ENCODE measurements at regions not wholly inside any gene's neighbourhood (a gene's known extent, or its start where the extent isn't known, plus 50 kb on each side); places are given as distances from the start of the nearest gene placed in this dataset.

DNA sequence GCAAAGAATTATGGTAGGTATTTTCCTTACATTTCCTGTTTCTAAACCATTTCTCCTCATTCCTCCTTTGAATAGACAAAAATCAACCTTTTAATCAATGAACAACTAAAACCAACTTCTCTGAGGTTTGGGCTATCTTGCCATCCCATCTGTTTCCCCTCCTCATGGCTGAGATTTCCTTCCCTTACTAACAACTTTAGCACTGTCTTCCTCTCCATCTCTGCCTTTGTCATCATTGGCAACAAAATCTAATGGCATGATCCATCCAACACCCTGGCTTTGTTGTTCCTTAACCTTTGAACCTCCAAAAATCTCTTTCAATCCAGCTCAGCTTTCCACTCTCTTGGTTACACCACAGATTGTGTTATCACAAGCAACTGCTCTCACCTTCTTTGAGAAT is 95.3 kb upstream of the FAM136A start:
- Mint-ChIP-seq H3K27ac (ENCODE audit: low read depth) (no peak overlapping the region), H3K27me3 (peaks cover 62% of the 10 kb centered on the region), H3K4me3 (no peak overlapping the region), H3K4me1 (no peaks in the 10 kb centered on the region), H3K36me3 (ENCODE audit: insufficient read depth) (no peaks in the 10 kb centered on the region), H3K9me3 (no peaks in the 10 kb centered on the region)
- no peak for DNase-seq (ENCODE audit: low spot score in 2 of 2)
- ATAC-seq (replicated peaks; ENCODE audit: extremely low read depth, poor library complexity, severe bottlenecking), result no peak

DNA sequence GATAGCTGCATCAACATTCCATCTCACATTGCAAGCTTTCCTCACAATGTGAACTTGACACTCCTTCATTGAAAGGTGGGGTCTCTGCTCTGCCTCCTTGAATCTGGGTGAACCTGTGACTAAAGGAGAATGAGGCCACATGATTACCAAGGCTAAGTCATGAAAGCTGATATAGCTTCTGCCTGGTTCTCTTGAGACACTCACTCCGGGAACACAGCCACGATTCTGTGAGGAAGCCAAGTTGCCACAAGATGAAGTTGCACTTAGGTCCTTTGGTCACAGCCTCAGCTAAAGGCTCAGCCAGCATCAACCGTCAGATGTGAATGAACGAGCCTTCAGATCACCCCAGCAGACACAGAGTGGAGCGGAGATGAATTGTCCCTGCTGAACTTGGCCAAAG is 94.7 kb upstream of the FAM136A start:
- peaks cover 56% of the 10 kb centered on the region for H3K27me3 Mint-ChIP-seq
- no peaks in the 10 kb centered on the region for H3K9me3 Mint-ChIP-seq
- no peak overlapping the region for H3K27ac Mint-ChIP-seq (ENCODE audit: low read depth)
- no peak for ATAC-seq (replicated peaks; ENCODE audit: extremely low read depth, poor library complexity, severe bottlenecking)
- no peak overlapping the region for H3K4me3 Mint-ChIP-seq
- DNase-seq (ENCODE audit: low spot score in 2 of 2), result no peak
- H3K4me1 Mint-ChIP-seq, result no peaks in the 10 kb centered on the region
- no peaks in the 10 kb centered on the region for H3K36me3 Mint-ChIP-seq (ENCODE audit: insufficient read depth)

DNA sequence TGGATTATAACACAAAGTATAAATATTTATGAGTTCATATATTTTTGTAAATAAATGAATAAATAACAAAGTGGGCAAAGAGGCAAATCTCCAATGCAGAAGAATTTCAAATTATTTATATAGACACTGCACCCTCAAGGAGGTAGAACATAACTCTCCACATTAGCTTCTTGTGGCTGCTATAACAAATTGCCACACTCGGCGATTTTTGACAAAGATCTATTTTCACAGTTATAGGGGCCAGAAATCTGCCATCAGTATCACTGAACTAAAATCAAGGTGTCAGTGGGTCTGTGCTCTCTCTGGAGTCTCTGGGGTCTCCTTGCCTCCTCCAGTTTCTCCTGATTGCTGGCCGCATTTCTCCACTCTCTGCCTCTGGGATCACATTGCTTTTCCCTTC is 92.0 kb upstream of the FAM136A start:
- DNase-seq (ENCODE audit: low spot score in 2 of 2) (no peak), ATAC-seq (replicated peaks; ENCODE audit: extremely low read depth, poor library complexity, severe bottlenecking) (no peak)
- Mint-ChIP-seq H3K9me3 (no peaks in the 10 kb centered on the region), H3K36me3 (ENCODE audit: insufficient read depth) (no peaks in the 10 kb centered on the region), H3K27me3 (peaks cover 45% of the 10 kb centered on the region), H3K4me1 (no peaks in the 10 kb centered on the region), H3K4me3 (no peak overlapping the region), H3K27ac (ENCODE audit: low read depth) (no peak overlapping the region)

DNA sequence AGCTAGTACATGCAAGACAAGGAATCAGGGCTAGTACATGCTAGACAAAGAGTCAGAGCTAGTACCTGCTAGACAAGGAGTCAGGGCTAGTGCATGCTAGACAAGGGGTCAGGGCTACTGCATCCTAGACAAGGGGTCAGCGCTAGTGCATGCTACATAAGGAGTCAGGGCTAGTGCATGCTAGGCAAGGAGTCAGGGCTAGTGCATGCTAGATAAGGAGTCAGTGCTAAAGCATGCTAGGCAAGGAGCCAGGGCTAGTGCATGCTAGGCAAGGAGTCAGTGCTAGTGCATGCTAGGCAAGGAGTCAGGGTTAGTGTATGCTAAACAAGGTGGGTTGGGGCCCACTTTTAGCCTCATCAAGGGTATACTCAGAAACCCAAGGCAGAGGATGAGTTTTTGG is 90.1 kb upstream of the FAM136A start:
- no peak for ATAC-seq (replicated peaks; ENCODE audit: extremely low read depth, poor library complexity, severe bottlenecking)
- Mint-ChIP-seq H3K4me3 (no peak overlapping the region), H3K27me3 (peaks cover 38% of the 10 kb centered on the region), H3K36me3 (ENCODE audit: insufficient read depth) (no peaks in the 10 kb centered on the region), H3K27ac (ENCODE audit: low read depth) (no peak overlapping the region), H3K4me1 (no peaks in the 10 kb centered on the region), H3K9me3 (no peaks in the 10 kb centered on the region)
- no peak for DNase-seq (ENCODE audit: low spot score in 2 of 2)

DNA sequence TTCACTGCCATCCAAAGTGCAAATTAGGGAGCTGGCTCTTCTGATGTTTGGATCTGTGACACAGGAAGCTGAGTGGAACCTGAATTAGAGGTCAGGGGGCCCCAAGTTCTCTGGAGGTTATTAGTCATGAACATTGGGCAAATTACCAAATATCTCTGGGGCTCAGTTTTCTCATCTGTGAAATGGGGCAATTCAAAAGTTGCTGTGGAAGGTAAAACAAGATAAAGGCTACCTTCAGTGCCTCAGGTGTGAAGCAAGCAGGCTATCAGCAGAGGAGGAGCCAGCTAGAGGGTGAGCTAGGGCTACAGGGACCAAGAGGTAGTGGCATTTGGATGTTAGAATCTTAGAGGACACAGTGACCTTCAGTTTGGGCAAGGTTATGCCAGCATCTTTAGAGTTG is 89.4 kb upstream of the FAM136A start:
- peaks cover 40% of the 10 kb centered on the region for H3K27me3 Mint-ChIP-seq
- no peak for DNase-seq (ENCODE audit: low spot score in 2 of 2)
- ATAC-seq (replicated peaks; ENCODE audit: extremely low read depth, poor library complexity, severe bottlenecking), result no peak
- no peaks in the 10 kb centered on the region for H3K4me1 Mint-ChIP-seq
- no peak overlapping the region for H3K4me3 Mint-ChIP-seq
- H3K9me3 Mint-ChIP-seq, result no peaks in the 10 kb centered on the region
- H3K27ac Mint-ChIP-seq (ENCODE audit: low read depth), result no peak overlapping the region
- H3K36me3 Mint-ChIP-seq (ENCODE audit: insufficient read depth), result no peaks in the 10 kb centered on the region

DNA sequence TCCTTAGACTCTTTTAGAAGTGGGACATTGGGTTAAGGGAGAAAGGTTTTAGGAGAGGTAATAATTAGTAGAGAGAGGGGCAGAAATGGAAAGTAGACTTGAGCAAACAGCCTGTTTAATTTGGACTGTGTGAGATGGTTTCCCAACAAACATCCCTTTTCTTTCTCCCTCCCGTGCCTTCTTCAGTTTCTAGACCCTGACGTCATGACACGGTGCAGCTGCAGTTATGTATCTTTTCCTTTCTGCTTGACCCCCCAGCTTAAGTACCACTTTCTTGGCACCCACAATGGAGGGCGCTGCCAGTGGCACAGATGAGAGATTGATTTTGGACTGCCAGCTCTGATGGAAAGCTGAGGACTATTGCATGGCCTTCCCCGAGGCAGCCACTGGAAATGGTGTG is 86.9 kb upstream of the FAM136A start:
- no peaks in the 10 kb centered on the region for H3K36me3 Mint-ChIP-seq (ENCODE audit: insufficient read depth)
- H3K27ac Mint-ChIP-seq (ENCODE audit: low read depth), result no peak overlapping the region
- no peak for DNase-seq (ENCODE audit: low spot score in 2 of 2)
- no peak overlapping the region for H3K4me3 Mint-ChIP-seq
- H3K27me3 Mint-ChIP-seq, result peaks cover 32% of the 10 kb centered on the region
- no peaks in the 10 kb centered on the region for H3K4me1 Mint-ChIP-seq
- H3K9me3 Mint-ChIP-seq, result no peaks in the 10 kb centered on the region
- ATAC-seq (replicated peaks; ENCODE audit: extremely low read depth, poor library complexity, severe bottlenecking), result no peak

DNA sequence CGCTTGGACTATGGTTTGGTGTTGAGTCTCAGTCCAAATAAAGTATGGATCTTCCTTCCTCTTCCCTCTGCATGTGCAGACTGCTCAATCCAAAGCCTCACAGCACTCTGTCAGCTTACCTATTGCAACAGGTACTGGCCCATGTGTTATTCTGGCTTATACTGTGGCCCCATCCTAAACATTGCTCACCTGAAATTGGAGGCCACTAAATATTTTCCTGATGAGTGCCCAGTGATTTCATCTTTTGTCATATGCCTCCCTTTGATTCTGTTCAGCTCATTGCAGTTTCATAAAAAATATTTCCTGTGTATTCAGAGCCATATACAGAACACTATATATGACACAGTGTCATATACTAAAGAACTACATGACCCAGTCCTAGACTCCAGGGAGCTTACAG is 86.3 kb upstream of the FAM136A start:
- Mint-ChIP-seq H3K36me3 (ENCODE audit: insufficient read depth) (no peaks in the 10 kb centered on the region), H3K27ac (ENCODE audit: low read depth) (no peak overlapping the region), H3K4me3 (no peak overlapping the region), H3K27me3 (peaks cover 39% of the 10 kb centered on the region), H3K9me3 (no peaks in the 10 kb centered on the region), H3K4me1 (no peaks in the 10 kb centered on the region)
- no peak for ATAC-seq (replicated peaks; ENCODE audit: extremely low read depth, poor library complexity, severe bottlenecking)
- no peak for DNase-seq (ENCODE audit: low spot score in 2 of 2)

DNA sequence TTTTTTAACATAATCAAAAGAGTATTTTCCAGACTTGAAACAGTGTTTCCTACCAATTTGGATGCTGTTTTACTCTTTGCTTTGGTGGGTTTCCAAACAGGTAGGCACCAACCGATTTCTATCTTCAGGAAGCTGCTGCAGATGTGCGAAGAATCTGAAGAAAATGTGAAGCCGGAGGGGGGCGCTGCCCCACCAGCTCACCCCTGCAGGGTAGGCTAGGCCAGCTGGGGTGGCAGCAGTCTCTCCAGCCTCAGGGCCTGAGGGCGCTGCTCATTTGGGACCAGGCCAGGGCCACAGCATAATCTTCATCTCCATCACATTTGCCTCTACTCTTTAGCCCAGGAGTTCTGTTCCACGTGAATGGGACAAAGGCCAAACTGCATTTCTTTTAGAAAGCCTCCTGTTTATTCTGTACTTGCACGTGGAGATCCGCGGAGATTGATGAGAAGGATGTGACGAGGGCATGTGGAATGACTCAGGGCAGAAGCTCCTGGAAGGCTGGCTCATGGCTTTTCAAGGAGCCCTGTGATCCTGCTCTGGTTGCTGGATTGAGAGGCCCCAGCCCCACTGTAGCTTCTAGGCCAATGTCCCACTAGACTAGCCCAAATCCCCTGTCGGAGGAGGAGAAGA is 84.2 kb upstream of the FAM136A start:
- no peaks in the 10 kb centered on the region for H3K9me3 Mint-ChIP-seq
- ATAC-seq (replicated peaks; ENCODE audit: extremely low read depth, poor library complexity, severe bottlenecking) (no peak), DNase-seq (ENCODE audit: low spot score in 2 of 2) (no peak)
- no peaks in the 10 kb centered on the region for H3K36me3 Mint-ChIP-seq (ENCODE audit: insufficient read depth)
- peaks cover 52% of the 10 kb centered on the region for H3K27me3 Mint-ChIP-seq
- H3K4me1 Mint-ChIP-seq, result no peaks in the 10 kb centered on the region
- no peak overlapping the region for H3K27ac Mint-ChIP-seq (ENCODE audit: low read depth)
- no peak overlapping the region for H3K4me3 Mint-ChIP-seq

DNA sequence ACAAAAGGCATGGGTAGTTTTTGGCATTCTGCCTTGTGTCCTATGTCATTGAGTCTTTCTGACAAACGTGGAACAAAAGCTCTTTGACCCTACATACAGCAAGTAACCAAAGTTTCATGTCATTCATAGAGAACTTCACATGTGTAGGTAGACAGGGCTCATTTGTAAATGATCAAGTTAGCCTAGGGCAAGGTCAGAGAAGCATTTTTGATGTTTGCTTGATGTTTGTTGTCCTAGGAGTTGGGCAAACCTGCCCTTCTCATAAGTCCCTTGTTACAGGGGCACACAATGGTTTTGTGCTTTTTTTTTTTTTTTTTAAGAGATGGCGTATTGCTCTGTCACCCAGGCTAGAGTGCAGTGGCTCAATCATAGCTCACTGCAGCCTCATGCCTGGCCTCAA is 83.3 kb upstream of the FAM136A start:
- DNase-seq (ENCODE audit: low spot score in 2 of 2) (no peak), ATAC-seq (replicated peaks; ENCODE audit: extremely low read depth, poor library complexity, severe bottlenecking) (no peak)
- Mint-ChIP-seq H3K36me3 (ENCODE audit: insufficient read depth) (no peaks in the 10 kb centered on the region), H3K27me3 (peaks cover 61% of the 10 kb centered on the region), H3K4me1 (no peaks in the 10 kb centered on the region), H3K27ac (ENCODE audit: low read depth) (no peak overlapping the region), H3K4me3 (no peak overlapping the region), H3K9me3 (no peaks in the 10 kb centered on the region)

DNA sequence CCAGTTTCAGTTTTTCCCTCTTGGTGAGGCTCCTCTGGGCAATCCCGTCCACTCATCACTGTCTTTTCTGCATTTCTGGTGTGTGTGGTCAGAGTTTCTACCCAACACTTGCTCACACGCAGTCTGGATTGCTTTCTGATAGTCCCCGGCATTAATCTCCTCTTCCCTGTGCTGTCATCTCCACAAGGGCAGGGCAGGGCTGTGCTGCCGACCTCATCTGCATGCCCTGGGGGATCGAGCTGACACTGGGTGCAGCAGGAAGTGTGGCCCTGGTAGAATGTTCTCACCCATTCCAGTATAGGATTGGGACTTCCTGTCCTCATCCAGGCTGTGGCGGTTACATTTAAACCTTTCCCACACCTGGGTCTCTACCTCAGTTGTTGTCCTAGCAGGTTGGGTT is 80.0 kb upstream of the FAM136A start:
- H3K36me3 Mint-ChIP-seq (ENCODE audit: insufficient read depth), result no peaks in the 10 kb centered on the region
- no peak overlapping the region for H3K4me3 Mint-ChIP-seq
- no peaks in the 10 kb centered on the region for H3K4me1 Mint-ChIP-seq
- ATAC-seq (replicated peaks; ENCODE audit: extremely low read depth, poor library complexity, severe bottlenecking), result no peak
- no peak overlapping the region for H3K27ac Mint-ChIP-seq (ENCODE audit: low read depth)
- H3K27me3 Mint-ChIP-seq, result peaks cover 66% of the 10 kb centered on the region
- no peaks in the 10 kb centered on the region for H3K9me3 Mint-ChIP-seq
- DNase-seq (ENCODE audit: low spot score in 2 of 2), result no peak

DNA sequence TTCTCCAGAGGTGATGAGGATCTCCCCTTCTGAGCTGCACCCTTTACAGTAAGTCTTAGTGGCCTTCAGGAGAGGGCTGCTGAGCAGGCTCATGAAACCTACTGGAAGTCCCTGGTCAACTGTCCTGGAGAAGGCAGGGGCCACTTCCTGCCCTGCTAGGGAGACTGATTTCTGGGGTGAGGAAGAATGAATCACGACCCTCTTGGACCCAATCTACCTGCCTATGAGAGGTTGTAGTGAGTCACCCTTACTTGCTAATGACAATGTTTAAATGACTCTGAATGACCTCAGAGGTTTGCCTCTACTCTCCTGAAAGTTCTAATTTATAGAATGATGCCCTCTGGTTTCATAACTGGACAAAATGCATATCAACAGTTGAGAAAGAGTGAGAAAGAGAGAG is 79.4 kb upstream of the FAM136A start:
- ATAC-seq (replicated peaks; ENCODE audit: extremely low read depth, poor library complexity, severe bottlenecking) (no peak), DNase-seq (ENCODE audit: low spot score in 2 of 2) (no peak)
- Mint-ChIP-seq H3K4me3 (no peak overlapping the region), H3K9me3 (no peaks in the 10 kb centered on the region), H3K27me3 (peaks cover 60% of the 10 kb centered on the region), H3K4me1 (no peaks in the 10 kb centered on the region), H3K36me3 (ENCODE audit: insufficient read depth) (no peaks in the 10 kb centered on the region), H3K27ac (ENCODE audit: low read depth) (no peak overlapping the region)

DNA sequence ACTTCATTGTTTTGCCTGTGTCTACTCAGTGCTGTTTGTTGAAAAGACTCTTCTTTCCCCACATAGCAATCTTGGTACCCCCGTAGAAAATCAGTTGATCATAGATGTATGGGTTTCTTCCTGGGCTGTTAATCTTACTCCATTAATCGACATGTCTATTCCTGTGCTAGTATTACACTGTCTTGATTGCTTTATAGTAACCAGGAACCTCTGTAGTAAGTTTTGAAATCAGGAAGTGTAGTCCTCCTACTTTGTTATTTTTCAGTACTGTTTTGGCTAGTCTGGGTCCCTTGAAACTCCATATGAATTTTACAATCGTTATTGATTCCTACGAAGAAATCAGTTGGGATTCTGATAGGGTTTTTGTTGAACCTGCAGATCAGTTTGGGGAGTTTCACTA is 78.8 kb upstream of the FAM136A start:
- Mint-ChIP-seq H3K9me3 (no peaks in the 10 kb centered on the region), H3K27me3 (peaks cover 60% of the 10 kb centered on the region), H3K4me1 (no peaks in the 10 kb centered on the region), H3K27ac (ENCODE audit: low read depth) (no peak overlapping the region), H3K4me3 (no peak overlapping the region), H3K36me3 (ENCODE audit: insufficient read depth) (no peaks in the 10 kb centered on the region)
- ATAC-seq (replicated peaks; ENCODE audit: extremely low read depth, poor library complexity, severe bottlenecking) (no peak), DNase-seq (ENCODE audit: low spot score in 2 of 2) (no peak)

DNA sequence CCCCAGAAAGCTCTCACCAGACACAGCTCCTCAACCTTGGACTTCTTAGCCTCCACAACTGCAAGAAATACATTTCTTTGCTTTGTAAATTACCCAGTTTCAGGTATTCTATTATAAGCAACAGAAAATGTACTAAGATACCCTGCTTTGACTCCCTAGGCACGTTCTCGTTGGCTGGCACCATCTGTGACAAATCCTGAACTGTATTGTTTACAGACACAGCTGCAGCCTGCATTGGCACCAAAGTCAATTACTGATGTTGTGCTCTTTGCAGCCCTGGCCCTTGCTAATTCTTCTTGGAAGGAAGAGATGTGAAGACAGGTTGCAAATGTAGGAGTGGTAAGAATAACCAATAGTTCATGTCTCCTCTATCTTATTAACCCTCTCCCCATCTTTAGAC is 72.7 kb upstream of the FAM136A start:
- no peak for DNase-seq (ENCODE audit: low spot score in 2 of 2)
- no peaks in the 10 kb centered on the region for H3K9me3 Mint-ChIP-seq
- no peak overlapping the region for H3K27ac Mint-ChIP-seq (ENCODE audit: low read depth)
- no peaks in the 10 kb centered on the region for H3K4me1 Mint-ChIP-seq
- H3K27me3 Mint-ChIP-seq, result peaks cover 54% of the 10 kb centered on the region
- no peak overlapping the region for H3K4me3 Mint-ChIP-seq
- H3K36me3 Mint-ChIP-seq (ENCODE audit: insufficient read depth), result peaks cover 3% of the 10 kb centered on the region
- ATAC-seq (replicated peaks; ENCODE audit: extremely low read depth, poor library complexity, severe bottlenecking), result no peak

DNA sequence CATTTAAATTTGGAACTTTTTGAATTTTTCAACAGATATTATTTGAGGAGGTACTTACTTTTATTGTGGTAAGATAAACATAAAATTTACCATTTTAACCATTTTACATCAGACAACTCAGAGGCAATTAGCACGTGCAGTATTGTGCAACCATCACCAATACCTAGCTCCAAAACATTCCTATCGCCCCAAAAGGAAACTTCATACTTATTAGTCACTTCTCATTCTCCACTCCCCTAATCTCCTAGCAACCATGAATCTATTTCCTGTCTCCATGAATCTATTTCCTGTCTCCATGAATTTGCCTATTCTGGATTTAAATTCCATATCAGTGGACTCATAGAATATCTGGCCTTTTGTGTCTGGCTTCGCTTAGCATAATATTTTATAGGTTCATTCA is 69.9 kb upstream of the FAM136A start:
- no peak for DNase-seq (ENCODE audit: low spot score in 2 of 2)
- Mint-ChIP-seq H3K36me3 (ENCODE audit: insufficient read depth) (peaks cover 3% of the 10 kb centered on the region), H3K27me3 (peaks cover 33% of the 10 kb centered on the region), H3K4me3 (no peak overlapping the region), H3K4me1 (no peaks in the 10 kb centered on the region), H3K9me3 (no peaks in the 10 kb centered on the region), H3K27ac (ENCODE audit: low read depth) (no peak overlapping the region)
- no peak for ATAC-seq (replicated peaks; ENCODE audit: extremely low read depth, poor library complexity, severe bottlenecking)

All from central memory CD8-positive, alpha-beta T cell (primary cell).